K562 (cell line): ENCODE measurements at regions not wholly inside any gene's neighbourhood (a gene's known extent, or its start where the extent isn't known, plus 50 kb on each side); places are given as distances from the start of the nearest gene placed in this dataset.

Experiments used
- ATF4 ChIP-seq: fragments of 450-650 bp; formaldehyde crosslinking; IDR thresholded peaks from 2 replicates; pipeline ENCODE4 v1.4.0; 2022; ENCODE audit warnings: mild to moderate bottlenecking, moderate library complexity
- CREB1 ChIP-seq, 2 experiments: sonication (generic) in 1 of 2; formaldehyde crosslinking in 1 of 2; IDR thresholded peaks; 2 replicates each; pipeline versions ENCODE4 v1.6.1 to v1.8.0; 2012 to 2022; ENCODE audit warnings: inconsistent platforms in 1 of 2, mild to moderate bottlenecking in 1 of 2, missing genetic modification reagents in 1 of 2, moderate library complexity in 1 of 2
- DEAF1 ChIP-seq: fragments of 450-650 bp; formaldehyde crosslinking; IDR thresholded peaks from 2 replicates; pipeline ENCODE4 v1.4.0; 2020; ENCODE audit warnings: mild to moderate bottlenecking, moderate library complexity
- ELK3 ChIP-seq: fragments of 450-650 bp; formaldehyde crosslinking; IDR thresholded peaks from 2 replicates; pipeline ENCODE4 v1.4.0; 2020; ENCODE audit warnings: mild to moderate bottlenecking
- MAFF ChIP-seq: IDR thresholded peaks from 2 replicates; pipeline ENCODE4 v1.6.1; 2012; ENCODE audit warnings: low read length, improper control_type of control experiment
- MEF2D ChIP-seq: conservative IDR thresholded peaks from 2 replicates; pipeline ENCODE4 v1.6.1; 2016; ENCODE audit warnings: low read depth, missing genetic modification characterization, missing compliant biosample characterization
- MYC ChIP-seq, 2 experiments: fragments of 250-450 bp in 1 of 2; sonication (Bioruptor Pico) in 1 of 2; IDR thresholded peaks; 2 replicates each; pipeline versions ENCODE4 v1.5.1 to v1.6.1; 2012 to 2021; ENCODE audit warnings: low read depth in 2 of 2, borderline replicate concordance in 1 of 2, improper control_type of control experiment in 1 of 2, low read length in 1 of 2, mild to moderate bottlenecking in 1 of 2, moderate library complexity in 1 of 2
- PREB ChIP-seq: sonication (generic); formaldehyde crosslinking; IDR thresholded peaks from 2 replicates; pipeline ENCODE4 v1.8.1; 2023; ENCODE audit warnings: mild to moderate bottlenecking, missing genetic modification reagents
- PURB ChIP-seq: sonication (generic); formaldehyde crosslinking; IDR thresholded peaks from 2 replicates; pipeline ENCODE4 v1.9.0; 2021; ENCODE audit warnings: low read depth, mild to moderate bottlenecking, missing genetic modification reagents
- THRB ChIP-seq: fragments of 450-650 bp; formaldehyde crosslinking; conservative IDR thresholded peaks from 2 replicates; pipeline ENCODE4 v1.4.0; 2022; ENCODE audit warnings: mild to moderate bottlenecking, missing genetic modification characterization
- VEZF1 ChIP-seq: fragments of 200-800 bp; sonication (Bioruptor generic); IDR thresholded peaks from 2 replicates; pipeline ENCODE4 v1.6.1; 2017; ENCODE audit warnings: missing genetic modification characterization, missing compliant biosample characterization
- ZMIZ1 ChIP-seq, 2 experiments: fragments of 150-350 bp in 1 of 2; IDR thresholded peaks; 2 replicates each; pipeline ENCODE4 v1.6.1; 2012 to 2016; ENCODE audit warnings: low read depth in 2 of 2, low read length in 2 of 2, mild to moderate bottlenecking in 1 of 2, moderate library complexity in 1 of 2

GRCh38 chr21:45592208-45592619 is 50.0 kb upstream of the SLC19A1 start (continued):
- TF ChIP-seq MEF2D (tag) = no peak
- 0 out of 2 replicates have a peak, but pooled peaks have one; percentile 41 for TF ChIP-seq ATF4 (CRISPR knock-in tag)
- TF ChIP-seq ELK3 (CRISPR knock-in tag) = no peak
- TF ChIP-seq MAFF = peak; percentile 88
- TF ChIP-seq VEZF1 (CRISPR knock-in tag) = peak; percentile 92
- TF ChIP-seq CREB1 (IDR thresholded peaks at IDR 0.05) = peak; percentile 52; the same call in 1 of the 2 replicates
- no peak for TF ChIP-seq CREB1 (CRISPR knock-in tag; IDR thresholded peaks at IDR 0.05)
- no peak for TF ChIP-seq THRB (CRISPR knock-in tag)
- TF ChIP-seq MYC (IDR thresholded peaks at IDR 0.05; ENCODE audit: low read depth, low read length) = peak; percentile 36; the same call in 1 of the 2 replicates
- TF ChIP-seq MYC (CRISPR knock-in tag; IDR thresholded peaks at IDR 0.05; ENCODE audit: borderline replicate concordance, low read depth) = no peak
- TF ChIP-seq PURB (CRISPR knock-in tag) = no peak
- no peak for TF ChIP-seq ZMIZ1 (IDR thresholded peaks at IDR 0.05; ENCODE audit: low read depth in 2 of 2, low read length in 2 of 2)
- TF ChIP-seq DEAF1 (CRISPR knock-in tag) = no peak
- no peak for TF ChIP-seq PREB (CRISPR knock-in tag)
